NCI-H226 (cell line): ENCODE measurements at regions not wholly inside any gene's neighbourhood (a gene's known extent, or its start where the extent isn't known, plus 50 kb on each side); places are given as distances from the start of the nearest gene placed in this dataset.
"Not testable (repeated sequence)": the region's sequence is repeated elsewhere in the genome, so short reads cannot be mapped to it uniquely, and the experiment has no call there.

Source experiments
- DNase-seq: peaks from one replicate; pipeline ENCODE4 v3.0.0-alpha.2; 2015

DNA sequence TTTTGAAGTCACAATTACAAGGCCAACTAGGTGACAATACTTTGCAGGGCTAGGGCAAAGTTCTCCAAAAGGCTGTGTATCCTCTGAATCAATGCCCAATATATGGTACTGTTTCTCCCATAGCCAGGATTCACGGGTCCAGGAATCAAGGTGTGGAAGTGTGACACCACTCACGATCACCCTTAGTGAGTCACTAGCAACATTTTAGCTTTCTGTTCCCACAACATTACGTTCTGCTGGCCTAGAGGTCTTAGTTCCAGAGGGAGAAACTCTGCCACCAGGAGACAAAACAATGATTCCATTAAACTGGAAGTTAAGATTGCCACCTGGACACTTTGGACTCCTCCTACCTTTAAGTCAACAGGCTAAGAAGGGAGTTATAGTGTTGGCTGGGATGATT lies 88.5 kb upstream of the RANBP6 start:
- not testable (repeated sequence) for DNase-seq

DNA sequence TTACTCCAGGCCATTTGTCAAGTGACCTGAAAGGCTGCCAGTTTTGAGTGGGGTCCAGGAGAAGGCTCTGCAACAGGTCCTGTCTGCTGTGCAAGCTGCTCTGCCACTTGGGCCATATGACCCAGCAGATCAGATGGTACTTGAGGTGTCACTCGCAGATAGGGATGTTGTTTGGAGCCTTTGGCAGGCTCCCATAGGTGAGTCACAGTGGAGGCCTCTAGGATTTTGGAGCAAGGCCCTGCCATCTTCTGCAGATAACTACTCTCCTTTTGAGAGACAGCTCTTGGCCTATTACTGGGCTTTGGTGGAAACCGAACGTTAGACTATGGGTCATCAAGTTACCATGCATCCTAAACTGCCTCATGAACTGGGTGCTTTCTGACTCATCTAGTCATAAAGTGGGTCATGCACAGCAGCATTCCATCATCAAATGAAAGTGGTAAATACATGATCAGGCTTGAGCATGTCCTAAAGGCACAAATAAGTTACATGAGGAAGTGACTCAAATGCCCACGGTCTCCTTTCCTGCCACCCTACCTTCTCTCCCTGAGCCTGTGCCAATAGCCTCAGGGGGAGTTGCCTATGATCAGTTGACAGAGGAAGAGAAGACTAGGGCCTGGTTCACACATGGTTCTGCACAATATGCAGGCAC lies 87.0 kb upstream of the RANBP6 start:
- DNase-seq: peak; percentile 60

DNA sequence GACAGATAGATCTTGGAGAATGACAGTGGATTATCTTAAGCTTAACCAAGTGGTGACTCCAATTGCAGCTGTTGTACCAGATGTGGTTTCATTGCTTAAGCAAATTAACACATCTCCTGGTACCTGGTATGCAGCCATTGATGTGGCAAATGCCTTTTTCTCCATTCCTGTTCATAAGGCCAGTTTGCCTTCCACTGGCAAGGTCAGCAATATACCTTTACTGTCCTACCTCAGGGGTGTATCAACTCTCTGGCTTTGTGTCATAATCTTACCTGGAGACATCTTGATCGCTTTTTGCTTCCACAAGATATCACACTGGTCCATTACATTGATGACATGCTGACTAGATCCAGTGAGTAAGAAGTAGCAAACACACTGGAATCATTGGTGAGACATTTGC lies 86.3 kb upstream of the RANBP6 start:
- not testable (repeated sequence) for DNase-seq

DNA sequence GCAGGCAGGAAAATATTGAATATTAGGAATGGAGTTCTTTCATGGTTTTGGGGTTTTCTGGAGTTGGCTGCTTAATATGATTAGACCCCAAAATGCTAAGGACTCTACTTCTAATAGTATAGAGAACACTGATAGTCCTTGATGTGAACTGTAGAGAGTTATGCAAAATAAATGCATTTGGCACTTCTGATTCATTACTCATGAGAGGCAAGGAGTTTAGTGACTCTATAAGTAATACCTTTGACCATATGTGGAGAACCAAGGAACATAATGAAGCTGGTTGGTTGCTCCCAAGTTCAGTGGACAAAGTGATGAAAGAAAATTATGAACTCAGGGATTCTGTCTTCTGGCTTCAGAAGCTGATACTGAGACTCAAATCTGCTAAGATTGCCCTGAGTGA lies 83.9 kb upstream of the RANBP6 start:
- not testable (repeated sequence) for DNase-seq

DNA sequence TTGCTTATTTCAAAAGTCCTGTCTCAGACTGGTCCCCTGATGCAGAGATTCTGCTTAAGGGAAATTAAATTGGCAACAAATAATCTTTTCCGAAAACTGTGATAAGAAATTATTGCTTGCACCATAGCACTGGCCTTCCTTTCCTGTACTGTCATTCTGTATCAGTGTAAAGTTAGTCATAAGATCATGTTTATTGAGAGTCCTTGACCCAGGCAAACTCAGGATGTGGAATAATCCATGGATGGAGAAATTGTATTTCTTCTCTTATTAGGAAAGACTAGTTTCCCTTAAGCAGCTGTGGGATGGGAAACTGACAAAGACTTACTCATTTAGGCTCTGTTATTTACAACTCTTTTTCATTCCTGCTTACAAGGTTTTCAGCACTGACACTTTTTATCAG lies 83.0 kb upstream of the RANBP6 start:
- peak; percentile 39 for DNase-seq

DNA sequence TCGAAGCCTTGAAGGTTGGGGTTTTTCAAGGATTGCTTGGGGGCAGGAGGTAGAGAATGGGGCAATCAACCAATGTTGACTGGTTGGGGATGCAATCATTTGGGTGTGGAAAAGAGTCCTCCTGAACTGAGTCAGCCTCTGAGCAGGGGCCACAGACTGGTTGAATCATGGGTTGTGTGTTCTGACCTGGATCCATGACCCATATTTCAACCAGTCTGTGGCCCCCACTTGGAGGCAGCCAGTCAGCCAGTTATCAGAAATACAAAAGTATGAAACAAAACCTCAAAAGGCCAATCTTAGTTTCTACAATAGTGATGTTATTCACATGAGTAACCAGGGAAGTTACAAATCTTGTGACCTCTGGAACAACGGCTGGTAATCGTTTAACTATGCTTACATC lies 81.4 kb upstream of the RANBP6 start:
- DNase-seq: peak; percentile 83

DNA sequence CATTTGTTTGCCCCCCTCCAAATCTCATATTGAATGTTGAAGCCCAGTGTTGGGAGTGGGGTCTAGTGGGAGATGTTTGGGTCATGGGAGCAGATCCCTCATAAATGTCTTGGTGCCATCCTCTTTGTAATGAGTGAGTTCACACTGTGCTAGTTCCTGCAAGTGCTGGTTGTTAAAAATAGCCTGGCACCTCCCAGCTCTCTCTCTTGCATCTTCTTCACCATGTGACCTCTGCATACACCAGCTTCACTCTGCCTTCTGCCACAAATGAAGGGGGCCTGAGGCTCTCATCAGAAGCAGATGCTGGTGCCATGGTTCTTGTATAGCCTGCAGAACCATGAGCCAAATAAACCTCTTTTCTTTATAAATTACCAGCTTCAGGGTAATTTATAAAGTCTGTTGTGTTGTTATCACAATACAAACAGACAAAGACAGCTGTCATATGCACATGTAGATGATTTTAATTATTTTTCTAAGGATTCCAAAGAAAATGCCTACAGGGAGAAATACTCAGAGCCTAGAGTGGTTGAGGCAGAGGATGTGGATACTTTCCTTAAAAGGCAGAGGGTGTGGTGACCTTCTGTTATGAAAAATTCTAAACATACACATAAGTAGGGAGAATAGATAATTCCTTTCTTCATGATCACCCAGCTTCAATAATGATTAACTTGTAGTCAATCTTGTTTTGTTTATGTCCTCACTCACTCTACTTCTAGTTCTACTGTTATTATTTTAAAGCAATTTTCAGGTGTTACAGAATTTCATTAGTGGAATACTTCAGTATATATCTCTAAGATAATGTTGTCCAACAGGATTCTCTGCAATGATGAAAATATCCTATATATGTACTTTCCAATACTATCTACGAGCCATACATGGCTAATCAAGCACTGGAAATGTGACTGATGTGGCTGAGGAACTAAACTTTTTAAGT lies 75.1 kb upstream of the RANBP6 start:
- DNase-seq: no peak

DNA sequence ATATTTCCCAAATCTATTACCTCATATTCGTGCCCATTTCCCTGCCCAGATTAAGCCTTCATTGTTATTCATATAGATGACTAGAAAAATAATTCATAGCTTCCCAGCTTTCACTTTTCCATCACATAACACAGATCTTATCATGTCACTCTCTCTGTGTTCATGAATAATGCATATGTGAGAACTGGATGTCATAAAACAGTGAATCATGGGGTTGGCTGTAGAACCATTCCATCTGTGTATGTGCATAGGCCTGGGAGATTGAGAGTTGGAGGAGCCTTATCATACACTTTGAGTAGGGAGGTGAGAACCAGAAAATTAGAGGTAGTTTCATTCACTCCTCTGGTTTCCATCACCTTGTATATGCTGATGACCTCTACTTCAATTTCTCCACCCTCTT lies 73.9 kb upstream of the RANBP6 start:
- no peak for DNase-seq

DNA sequence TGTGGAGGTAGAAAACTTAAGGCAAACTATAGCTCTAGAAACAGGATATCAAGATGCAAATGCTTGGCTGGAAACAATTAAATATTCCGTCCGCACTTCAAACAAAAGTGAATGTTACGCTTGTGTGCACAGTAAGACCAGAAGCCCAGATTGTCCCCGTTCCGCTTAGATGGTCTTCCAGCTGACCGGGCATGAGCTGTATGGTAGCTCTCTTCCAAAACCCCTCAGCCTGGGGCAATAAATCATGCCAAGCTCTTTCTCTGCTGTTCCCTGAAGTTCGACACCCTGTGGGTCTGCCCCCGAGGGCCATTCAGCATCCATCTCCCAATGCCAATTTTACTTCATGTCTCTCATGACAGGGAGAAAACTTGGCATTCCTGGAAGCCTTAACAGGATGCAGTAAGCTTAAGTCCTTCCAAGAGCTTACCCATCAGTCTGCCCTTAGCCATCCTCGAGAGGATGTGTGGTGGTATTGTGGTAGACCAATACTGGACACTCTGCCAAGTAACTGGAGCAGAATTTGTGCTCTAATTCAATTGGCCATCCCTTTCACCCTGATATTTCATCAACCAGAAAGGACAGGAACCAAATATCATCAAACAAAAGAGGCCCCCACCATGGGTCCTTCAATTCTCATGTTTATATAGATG lies 70.7 kb upstream of the RANBP6 start:
- no peak for DNase-seq

DNA sequence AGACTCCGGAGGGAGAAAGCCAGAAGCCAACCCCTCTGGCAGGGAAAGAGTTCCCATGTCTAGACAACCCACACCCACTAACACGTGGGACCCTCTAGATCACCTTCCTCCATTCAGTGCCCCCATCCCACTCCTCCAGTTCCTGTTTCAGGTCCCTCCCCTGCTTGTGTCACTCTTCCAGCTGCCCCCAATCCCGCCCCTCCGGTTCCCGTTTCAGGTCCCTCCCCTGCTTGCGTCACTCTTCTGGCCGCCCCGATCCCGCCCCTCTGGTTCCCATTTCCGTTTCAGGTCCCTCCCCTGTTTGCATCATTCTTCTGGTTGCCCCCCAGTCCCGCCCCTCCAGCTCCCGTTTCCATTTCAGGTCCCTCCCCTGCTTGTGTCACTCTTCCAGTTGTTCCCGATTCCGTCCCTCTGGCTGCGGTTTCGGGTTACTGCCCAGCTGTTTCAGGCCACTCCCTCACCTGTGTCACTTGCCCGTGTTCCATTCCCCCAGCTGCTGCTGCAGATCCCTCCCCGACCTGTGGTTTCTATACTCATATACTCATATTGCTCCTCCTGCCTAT lies 64.8 kb upstream of the RANBP6 start:
- DNase-seq: peak; percentile 66

DNA sequence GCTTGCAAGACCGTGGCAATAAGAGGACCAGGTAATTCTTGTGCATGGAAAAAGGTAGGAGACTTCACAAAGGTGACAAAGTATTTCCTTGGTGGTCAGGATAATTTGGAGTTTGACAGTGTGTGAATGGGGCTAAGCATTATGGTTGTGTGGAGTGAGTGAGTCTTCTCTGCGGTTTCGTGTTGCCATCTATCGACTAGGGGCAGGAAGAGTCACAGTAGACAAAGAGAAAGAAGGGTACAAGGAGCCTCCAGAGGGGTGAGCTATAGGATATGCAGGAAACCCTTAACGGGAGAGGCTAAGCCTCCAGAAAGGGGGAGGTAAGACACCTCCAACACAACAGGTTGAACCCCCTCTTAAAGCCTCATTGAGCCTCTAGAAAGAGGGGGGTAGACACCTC lies 64.0 kb upstream of the RANBP6 start:
- no peak for DNase-seq

DNA sequence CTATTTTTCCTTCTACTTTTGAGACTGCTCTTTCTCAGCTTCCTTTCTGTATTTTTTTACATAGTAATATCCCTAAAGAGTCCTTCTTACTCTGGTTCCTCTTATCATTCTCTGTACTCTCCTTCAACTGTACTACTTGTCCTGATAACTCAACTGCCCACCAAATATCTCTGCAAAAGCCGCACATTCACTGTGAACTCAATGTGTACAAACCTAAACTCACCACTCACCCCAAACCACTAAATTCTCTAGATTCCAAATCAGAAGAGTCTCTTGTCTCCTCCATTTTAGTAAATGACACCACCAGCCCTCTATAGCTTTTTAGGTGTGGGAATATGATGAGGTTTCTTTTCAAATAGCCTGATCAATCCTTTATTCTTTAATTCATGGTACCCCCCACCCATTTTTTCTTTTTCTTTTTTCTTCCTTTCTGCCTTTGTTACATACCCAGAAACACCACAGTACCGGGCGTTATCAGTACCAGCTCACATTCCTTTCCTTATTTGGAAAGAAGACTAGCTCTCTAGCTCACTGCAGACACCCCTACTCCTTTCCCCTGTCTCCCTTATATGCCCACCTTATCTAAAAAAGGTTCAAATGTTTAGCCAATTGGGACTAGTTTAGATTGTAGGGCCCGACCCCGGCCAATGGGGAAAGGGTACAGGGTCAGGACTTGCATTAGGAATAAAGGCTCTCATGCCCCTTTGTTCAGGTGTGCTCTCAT lies 63.1 kb upstream of the RANBP6 start:
- DNase-seq: peak; percentile 50

DNA sequence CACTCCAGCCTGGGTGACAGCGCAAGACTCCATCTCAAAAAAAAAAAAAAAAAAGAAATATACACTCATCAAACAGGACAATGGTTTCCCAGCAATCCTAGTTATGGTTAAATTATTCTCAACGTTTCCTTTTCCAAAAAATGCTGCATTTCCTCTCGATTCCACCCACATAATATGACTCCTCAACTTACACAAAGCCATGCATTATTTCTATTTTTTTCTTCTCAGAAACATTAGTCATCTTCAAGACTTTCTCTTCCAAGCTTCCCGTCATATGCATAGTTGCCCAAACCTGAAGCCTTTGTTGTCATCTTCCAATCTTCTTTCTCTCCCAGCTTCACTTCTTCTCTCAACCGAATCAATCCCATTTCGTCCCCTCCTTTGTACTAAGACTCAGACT lies 61.4 kb upstream of the RANBP6 start:
- DNase-seq: no peak

DNA sequence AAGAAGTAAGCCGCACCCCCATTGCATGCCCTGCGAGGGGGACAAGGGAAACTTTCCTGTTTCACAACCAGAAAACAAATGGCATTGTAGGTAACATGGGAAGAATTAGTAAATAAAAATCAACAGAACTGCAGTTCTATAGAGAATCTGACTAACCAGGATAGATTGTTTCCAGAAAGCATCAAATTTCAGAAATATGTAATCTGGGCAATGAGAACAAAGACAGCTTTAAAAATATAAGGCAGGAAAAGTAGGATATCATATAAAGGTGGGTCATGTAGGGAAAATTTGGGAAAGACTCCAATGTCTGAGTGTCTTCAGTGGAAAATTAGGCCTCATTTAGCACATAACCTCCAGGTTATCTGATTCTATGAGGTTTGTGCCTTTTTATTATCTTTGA lies 58.3 kb upstream of the RANBP6 start:
- no peak for DNase-seq

DNA sequence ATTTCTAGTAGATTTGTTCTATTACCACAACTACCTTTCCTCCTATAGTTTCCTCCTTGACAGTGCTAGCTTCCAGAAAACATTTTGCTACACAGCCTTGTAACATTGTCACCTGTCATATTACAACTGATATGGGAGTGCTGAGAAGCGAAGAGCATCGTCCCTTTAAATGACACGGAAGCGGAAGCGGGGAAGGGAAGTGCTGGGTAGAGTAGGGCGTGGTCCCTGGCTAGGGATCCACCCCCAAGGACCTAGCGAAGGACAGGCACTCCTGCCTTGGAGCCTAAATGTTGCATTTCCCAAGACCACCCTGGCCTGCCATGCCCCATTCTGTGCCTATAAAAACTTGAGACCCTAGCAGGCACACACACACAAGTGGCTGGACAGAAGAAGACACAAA lies 57.4 kb upstream of the RANBP6 start:
- no peak for DNase-seq

DNA sequence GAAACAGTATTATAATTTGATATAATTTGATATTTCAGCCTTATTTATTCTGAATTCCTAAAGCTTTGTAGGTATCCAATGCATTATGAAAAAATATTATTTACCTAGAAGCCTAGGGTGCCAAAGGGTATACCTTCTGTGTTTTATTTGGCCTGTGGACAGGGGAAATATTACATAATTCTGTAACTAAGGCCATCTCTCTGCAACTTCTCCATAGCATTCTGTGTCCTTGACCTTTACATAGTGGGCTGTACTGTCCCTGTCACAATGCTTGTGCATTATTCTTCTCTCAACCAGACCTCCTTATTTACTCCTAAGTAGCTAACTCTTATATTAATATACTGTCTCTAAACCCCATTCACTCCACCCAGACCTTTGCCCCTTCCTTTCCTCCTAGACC lies 57.0 kb upstream of the RANBP6 start:
- no peak for DNase-seq

DNA sequence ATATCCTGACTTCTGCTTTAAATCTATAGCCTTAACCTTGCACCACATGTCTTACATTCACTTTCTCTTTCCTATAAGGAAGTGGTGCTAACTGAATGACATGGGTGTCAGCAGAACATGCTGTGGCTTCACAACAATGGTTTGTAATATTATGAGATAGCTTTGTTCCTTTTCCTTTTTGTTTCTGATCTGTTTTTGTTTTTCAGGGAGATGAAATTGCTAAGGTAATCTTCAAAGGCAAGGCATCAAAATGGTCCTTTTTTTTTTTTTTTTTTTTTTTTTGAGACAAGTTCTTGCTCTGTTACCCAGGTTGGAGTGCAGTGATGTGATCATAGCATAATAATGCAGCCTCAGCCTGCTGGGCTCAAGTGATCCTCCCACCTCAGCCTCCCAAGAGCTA lies 53.6 kb upstream of the RANBP6 start:
- no peak for DNase-seq

DNA sequence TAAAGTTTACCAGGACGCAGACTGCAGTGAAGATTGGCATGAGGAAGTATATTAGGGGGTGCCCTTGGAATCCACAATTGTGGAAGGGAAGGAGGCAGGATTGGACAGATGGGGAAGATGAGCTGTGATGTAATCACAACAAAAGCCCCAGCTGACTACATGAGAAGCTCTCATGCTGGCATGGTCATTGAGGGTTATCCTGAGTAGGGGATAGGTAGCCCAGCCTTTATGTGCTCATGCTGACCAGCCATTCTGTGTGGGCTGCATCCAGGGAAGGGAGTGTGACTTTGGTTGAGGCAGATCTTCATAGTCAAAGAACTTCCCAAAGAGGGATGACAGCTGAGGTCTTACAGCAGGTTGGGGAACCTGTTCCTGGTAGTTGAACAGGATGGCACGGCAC lies 52.0 kb upstream of the RANBP6 start:
- DNase-seq: no peak
